ENCODE measurements at regions not wholly inside any gene's neighbourhood (a gene's known extent, or its start where the extent isn't known, plus 50 kb on each side); places are given as distances from the start of the nearest gene placed in this dataset.
"Not testable (repeated sequence)": the region's sequence is repeated elsewhere in the genome, so short reads cannot be mapped to it uniquely, and the experiment has no call there.

DNA sequence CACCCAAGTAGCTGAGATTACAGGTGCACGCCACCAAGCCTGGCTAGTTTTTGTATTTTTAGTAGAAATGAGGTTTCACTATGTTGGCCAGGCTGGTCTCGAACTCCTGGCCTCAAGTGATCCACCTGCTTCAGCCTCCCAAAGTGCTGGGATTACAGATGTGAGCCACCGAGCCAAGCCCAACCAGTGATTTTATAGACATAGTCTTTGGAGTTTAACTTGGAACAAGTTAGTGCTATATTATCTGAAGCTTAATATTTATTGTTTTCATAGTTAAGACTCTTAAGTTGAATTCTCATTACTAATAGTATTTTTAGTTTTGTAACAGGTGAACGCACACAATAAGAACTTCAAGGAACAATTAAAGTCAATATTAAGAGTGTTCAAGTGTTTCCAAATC lies 122.1 kb downstream of the SPAG6 start:
- POLR2A ChIA-PET: not testable (repeated sequence)

DNA sequence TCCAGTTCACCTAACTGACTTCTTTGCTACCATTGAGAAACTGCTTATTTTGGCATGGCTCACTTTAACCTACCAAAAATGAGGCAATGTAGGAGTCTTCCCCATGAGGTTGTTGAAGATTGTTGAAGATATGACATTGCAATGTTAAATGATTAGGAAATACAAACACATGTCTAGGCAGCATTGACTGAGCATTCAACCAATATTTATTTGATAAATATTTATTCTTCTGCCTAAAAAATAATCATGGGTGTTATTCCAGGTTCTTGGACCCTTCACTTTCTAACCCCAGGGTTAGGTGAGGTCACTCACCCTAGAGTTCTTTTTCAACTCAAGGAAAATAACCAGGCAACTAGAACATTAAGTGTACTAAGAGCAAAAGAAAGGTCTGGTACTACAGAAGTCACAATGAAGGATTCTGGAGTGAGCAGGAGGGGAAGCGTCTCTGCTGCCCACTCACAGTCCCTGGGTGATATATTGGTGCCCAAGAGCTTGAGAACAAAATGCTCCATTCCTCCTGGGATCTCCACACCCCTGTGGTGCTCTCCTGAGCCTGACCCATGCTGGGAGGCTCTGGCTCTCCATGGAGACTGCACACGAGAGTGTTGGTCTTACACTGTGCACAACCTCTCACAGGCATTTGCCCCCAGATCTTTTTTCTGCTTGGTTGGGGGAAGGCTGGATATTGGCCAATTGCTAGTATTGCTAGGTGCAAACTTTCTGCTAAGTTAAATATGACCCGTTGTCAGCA lies 123.4 kb downstream of the SPAG6 start:
- DNase-seq (ENCODE audit: extremely low spot score): no peak
- TF ChIP-seq, protein P1, sequence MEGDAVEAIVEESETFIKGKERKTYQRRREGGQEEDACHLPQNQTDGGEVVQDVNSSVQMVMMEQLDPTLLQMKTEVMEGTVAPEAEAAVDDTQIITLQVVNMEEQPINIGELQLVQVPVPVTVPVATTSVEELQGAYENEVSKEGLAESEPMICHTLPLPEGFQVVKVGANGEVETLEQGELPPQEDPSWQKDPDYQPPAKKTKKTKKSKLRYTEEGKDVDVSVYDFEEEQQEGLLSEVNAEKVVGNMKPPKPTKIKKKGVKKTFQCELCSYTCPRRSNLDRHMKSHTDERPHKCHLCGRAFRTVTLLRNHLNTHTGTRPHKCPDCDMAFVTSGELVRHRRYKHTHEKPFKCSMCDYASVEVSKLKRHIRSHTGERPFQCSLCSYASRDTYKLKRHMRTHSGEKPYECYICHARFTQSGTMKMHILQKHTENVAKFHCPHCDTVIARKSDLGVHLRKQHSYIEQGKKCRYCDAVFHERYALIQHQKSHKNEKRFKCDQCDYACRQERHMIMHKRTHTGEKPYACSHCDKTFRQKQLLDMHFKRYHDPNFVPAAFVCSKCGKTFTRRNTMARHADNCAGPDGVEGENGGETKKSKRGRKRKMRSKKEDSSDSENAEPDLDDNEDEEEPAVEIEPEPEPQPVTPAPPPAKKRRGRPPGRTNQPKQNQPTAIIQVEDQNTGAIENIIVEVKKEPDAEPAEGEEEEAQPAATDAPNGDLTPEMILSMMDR (IDR thresholded peaks at IDR 0.05; ENCODE audit: control extremely low read depth, extremely low read depth, low read depth, missing control alignments): no peak
- POLR2A ChIA-PET: no interaction called here
- CTCF ChIA-PET: interaction anchor here (1.4 kb wide), 1 partner anchor 17 kb away, joined by 4 read pairs; no protein-coding TSS in a partner anchor

More for the DNA sequence above, 122.1 kb downstream of the SPAG6 start:
- DNase-seq (ENCODE audit: extremely low spot score): not testable (repeated sequence)
- CTCF ChIA-PET: interaction anchor here (0.8 to 1.4 kb wide), 2 partner anchors 9 to 17 kb away, joined by 3 to 5 read pairs; no protein-coding TSS in a partner anchor

DNA sequence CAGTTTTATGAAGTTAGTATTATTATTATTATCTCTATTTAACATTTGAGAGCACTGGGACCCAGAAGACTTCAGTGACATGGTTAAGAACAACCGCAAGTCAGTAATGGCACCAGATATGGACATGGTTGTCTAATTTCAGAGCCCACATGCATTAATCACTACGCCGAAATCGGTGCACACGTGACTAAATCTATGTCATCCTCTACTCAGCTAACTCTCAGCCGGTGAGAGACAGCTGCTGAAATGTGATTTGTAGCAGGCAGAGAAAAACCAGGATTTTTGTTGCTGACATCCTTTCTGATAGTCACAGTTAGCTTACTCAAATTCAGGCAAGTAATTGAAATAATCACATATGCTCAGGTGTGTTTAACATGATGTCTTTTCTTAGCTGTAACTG lies 127.7 kb downstream of the SPAG6 start:
- ChIA-PET POLR2A (no interaction called here), CTCF (interaction anchor here (1.9 to 2.4 kb wide), 2 partner anchors 13 to 128 kb away, joined by 4 to 9 read pairs; partner anchors contain the start of gene SPAG6)
- TF ChIP-seq, protein P1 (IDR thresholded peaks at IDR 0.05; ENCODE audit: control extremely low read depth, extremely low read depth, low read depth, missing control alignments): no peak
- DNase-seq (ENCODE audit: extremely low spot score): no peak

DNA sequence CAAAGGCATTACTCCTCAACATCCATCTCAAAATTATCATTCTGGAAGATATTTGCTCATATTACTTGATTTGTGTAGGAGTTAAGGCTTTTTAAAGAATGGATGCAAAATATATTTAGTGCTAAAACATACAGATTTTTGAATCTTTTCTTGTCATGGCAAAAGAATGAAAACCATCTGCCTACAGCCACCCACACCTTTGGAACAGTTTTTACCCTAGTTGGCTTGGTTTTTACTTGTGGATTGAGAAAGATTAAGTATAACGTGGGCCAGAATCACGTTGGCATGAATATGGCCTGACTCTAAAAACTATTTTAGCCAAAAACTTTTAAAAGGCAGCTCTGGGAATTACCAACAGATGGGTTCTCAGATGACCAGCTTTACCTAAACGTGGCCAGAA lies 128.2 kb downstream of the SPAG6 start:
- CTCF ChIA-PET: interaction anchor here (1.9 kb wide), 1 partner anchor 128 kb away, joined by 4 read pairs; the partner anchor contains the start of gene SPAG6
- POLR2A ChIA-PET: no interaction called here
- TF ChIP-seq, protein P1 (IDR thresholded peaks at IDR 0.05; ENCODE audit: control extremely low read depth, extremely low read depth, low read depth, missing control alignments): no peak
- no peak for DNase-seq (ENCODE audit: extremely low spot score)

DNA sequence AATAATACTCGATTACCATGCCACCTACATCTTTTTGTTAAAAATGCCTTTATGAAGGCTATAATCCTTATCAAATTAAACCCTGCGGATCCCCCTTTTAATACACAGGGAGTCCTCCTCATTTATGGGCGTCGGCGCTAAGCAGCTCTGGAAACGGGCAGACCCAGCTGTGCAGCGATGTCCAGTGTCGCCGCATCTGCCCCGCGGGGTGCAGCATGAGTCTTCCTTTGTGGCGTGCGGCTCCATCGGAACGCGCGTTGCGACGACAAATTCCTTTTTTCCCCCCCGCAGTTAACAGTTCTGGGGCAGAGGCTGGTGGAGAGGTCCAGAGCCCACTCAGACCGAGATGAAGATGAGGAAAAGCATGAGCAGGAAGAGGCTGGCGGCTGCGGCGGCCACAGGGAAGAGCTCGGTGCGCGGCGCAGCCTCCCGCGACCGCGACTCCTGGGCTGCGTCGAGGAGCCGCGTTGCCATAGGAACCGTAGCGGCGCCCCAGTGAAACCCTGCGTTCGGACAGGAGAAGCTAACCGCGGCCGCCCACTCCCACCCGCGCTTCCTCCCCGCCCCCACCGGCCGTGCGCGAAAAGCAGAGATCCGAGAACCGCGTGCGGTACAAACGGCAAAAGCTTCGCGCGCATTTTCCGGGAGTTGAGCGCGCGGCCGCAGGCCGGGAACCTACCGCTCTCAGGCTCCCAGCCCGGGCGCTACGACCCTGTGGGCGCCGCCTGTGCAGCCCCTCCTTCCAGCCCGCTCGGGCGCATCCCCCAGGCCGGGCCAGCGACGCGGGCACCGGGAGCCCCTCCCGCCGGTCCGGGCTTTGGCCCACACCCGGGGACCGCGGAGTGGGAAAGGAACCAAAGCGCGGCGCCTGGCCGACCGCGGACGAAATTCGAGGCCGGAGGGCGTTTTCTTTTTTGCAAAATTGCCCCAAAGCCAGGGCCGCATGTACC lies 130.6 kb downstream of the SPAG6 start:
- TF ChIP-seq, protein P1 (IDR thresholded peaks at IDR 0.05; ENCODE audit: control extremely low read depth, extremely low read depth, low read depth, missing control alignments): no peak
- ChIA-PET CTCF (interaction anchor here (0.8 to 1.7 kb wide), 4 partner anchors 8 to 17 kb away, joined by 3 to 5 read pairs (median 4); no protein-coding TSS in a partner anchor), POLR2A (no interaction called here)
- peak; percentile 54 for DNase-seq (ENCODE audit: extremely low spot score)

DNA sequence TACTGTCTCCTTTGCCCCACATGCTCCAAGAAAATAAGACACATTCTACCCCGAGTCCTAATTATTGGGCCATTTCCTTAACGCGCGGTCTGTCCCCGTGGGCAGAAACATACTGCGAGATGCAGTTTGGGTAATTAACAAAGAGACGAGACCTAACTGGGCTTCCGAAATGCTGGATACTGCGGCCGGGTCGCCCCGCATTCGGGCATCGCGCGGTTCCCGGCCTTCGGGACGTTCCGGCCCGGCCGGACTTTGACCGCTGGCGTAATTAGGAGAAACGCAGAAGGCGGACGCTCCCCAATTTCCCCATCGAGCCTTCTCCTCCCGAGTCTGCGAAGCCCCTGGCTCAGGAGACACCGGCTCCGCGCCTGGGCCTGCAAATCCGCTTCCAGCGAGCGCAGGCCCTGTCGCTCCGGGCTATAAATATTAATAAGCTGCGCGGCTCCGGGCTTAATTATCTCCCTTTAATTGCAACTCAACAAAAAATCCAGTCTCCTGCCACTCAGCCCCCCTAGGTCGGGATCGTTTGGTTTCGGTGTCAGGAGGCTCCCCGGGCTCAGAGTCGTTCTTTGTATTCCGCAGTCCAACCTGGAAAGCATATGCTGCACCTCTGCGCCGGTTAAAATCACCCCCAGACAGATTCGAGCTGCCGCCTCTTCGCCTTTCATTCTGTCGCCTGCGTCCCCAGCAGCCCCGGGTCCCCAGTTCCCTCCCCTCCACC lies 131.5 kb downstream of the SPAG6 start:
- TF ChIP-seq, protein P1 (IDR thresholded peaks at IDR 0.05; ENCODE audit: control extremely low read depth, extremely low read depth, low read depth, missing control alignments): no peak
- CTCF ChIA-PET: interaction anchor here (0.8 to 1.2 kb wide), 2 partner anchors 9 to 18 kb away, joined by 3 to 5 read pairs; no protein-coding TSS in a partner anchor
- DNase-seq (ENCODE audit: extremely low spot score): no peak
- POLR2A ChIA-PET: no interaction called here

Measured in GM10248 (cell line).